H7 (cell line): ENCODE measurements at regions not wholly inside any gene's neighbourhood (a gene's known extent, or its start where the extent isn't known, plus 50 kb on each side); places are given as distances from the start of the nearest gene placed in this dataset.

Source experiments
- DNase-seq: peaks from one replicate; pipeline ENCODE4 v3.0.0; 2012
- H3K27me3 ChIP-seq: 2 replicates; pipeline ENCODE4 v1.6.0; 2011; ENCODE audit warnings: mild to moderate bottlenecking, low read length; ENCODE audit not compliant: control insufficient read depth, insufficient read depth
- H3K36me3 ChIP-seq: replicated peaks from 2 replicates; pipeline ENCODE4 v1.5.1; 2011; ENCODE audit warnings: low read length; ENCODE audit not compliant: control insufficient read depth, insufficient read depth
- H3K4me3 ChIP-seq: 2 replicates; pipeline ENCODE4 v1.5.1; 2011; ENCODE audit warnings: low read depth, mild to moderate bottlenecking, control low read depth, low read length, moderate library complexity; ENCODE audit not compliant: insufficient read depth

DNA sequence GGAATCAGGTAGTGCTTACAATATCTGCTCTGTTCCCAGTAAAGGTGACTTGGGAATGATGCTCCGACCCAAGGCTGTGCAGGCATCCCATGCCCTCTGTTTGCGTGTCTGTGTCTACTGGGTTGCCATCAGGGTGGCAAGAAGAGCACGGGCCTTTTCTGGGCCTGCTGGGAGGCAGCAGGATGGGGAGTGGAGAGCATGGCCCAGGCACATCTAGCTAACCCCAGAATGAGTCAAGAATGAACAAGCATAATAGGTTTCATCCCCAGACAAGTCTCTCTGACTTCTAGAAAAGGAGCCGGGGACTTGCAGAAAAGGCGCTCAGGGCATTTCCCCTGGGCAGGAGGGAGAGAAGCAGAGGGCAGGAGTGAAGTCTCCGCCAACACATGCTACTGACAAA, 260.4 kb downstream of the IRX1 start:
- H3K36me3 ChIP-seq: no peaks in the 10 kb centered on the region
- H3K4me3 ChIP-seq: no peak overlapping the region
- no peak for DNase-seq
- no peaks in the 10 kb centered on the region for H3K27me3 ChIP-seq

DNA sequence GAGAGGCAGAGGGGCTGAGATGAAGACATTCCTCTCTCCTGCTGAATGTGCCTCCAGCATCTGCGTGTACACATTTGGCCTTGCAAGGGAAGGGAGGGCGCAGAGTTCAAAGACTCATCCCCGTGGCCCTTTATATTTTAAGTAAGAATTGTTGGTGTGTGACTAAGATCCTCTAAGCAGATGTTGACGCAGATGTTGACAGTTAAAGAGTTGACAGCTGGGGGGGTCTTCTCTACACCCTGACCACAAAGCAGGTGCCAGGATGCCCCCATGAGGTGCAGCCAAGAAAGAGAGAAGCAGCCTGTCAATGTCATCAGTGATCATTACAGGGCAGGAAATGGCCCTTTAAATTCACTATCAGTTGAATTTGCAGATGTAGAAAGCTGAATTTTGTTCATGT, 262.9 kb downstream of the IRX1 start:
- Histone ChIP-seq H3K4me3 (no peak overlapping the region), H3K36me3 (no peaks in the 10 kb centered on the region), H3K27me3 (no peaks in the 10 kb centered on the region)
- no peak for DNase-seq

- no peak overlapping the region for H3K4me3 ChIP-seq
- H3K36me3 ChIP-seq: no peaks in the 10 kb centered on the region
- no peak for DNase-seq
- H3K27me3 ChIP-seq: no peaks in the 10 kb centered on the region
Measured at GRCh38 chr5:3862906-3863305, 267.3 kb downstream of the IRX1 start.

DNA sequence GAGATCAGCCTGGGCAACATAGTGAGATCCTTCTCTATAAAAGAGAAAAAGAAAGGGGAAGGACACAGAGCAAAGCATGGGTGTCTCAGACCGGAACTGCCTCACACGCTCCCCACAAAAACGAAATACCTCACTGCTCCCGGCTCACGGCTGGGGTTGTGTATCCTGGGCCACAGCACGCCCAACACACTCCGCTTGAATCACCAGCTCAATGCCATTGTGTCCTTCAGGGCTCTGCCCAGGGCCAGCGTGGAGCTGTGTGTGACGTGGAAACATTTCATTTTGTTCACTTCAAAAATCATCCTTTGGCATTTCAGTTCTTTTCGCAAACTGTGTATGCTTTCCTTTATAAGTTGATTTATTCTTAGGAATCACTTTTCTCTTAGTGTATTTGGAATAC, 279.5 kb downstream of the IRX1 start:
- Histone ChIP-seq H3K27me3 (no peaks in the 10 kb centered on the region), H3K4me3 (no peak overlapping the region), H3K36me3 (no peaks in the 10 kb centered on the region)
- no peak for DNase-seq

DNA sequence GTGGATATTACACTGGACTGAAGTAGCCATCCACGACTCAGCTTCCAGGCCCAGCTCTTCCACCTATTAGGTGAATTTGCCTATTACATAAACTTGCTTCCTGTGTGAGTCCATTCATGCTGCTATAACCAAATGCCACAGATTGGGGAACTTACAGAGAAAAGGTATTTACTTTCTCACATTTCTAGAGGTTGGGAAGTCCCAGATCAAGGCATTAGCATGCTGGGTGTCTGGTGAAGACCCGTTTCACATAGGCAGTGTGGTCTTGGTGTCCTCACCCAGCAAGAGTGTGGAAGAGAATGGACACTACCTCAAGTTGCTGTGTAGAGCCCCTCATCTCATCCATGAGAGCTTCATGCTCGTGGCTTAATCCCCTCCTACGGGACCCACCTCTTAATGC, 282.6 kb downstream of the IRX1 start:
- H3K36me3 ChIP-seq: no peaks in the 10 kb centered on the region

DNA sequence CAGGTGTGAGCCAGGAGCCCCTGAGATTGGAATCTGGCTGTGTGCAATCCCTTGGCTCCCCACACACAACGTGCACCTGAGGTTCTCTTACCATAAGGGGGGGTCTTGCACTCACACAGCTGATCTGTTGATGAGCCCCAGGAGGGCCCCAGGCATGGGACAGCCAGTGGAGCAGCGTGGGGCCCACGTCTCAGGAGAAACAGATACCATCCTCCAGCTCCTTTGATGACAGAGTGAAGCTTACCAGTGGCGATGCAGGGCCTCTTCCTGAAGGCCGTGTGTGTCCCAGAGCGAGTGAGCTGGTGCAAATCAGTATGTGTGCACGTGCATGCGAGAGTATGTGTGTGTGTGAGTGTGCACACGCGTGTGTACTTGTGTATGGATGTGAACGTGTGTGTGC, 287.4 kb downstream of the IRX1 start:
- no peak for DNase-seq
- H3K4me3 ChIP-seq: no peak overlapping the region
- H3K36me3 ChIP-seq: no peaks in the 10 kb centered on the region

More for the DNA sequence above, 282.6 kb downstream of the IRX1 start:
- DNase-seq: no peak
- Histone ChIP-seq H3K4me3 (no peak overlapping the region), H3K27me3 (no peaks in the 10 kb centered on the region)

DNA sequence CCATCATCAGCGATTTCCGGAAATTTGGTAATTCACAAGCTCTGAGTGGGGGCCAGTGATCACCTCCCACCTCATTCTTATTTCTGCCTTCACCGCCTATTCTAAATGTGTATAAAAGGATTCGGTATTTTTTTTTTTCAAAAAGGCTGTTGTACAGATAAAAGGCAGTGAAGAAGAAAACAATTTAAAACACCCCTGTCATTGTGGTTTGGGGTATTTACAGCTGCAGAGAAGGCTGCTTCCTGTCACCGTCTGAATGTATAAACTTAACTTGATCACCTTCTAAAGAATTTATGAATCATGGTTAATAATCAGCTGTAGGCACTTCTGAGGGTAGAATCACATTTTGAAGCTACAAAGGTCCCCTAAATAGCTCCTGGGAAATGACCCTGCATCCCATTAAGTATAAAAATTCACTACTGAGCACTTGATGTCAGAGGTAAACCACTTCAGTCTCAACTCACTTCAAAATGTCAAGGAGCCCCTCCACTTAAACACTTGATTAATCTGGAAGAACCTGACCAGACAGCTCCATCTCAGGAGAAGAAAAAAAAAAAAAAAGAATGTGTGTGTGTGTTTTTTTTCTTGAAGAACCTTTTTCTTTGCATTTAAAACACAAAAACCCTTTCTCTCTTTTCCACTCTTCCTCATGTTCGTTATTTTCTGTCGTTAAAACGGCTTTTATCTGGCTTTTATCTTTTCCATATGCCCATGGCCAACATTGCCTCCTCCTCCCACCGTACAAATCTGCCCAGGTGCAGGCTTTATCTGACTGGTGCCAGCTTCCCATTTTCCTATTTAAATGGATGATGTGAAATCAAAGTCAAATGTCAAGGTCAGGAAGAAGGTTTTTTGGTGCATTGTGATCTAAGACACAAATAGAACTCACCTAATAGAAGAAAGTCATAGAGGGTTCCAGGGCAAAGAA, 291.2 kb downstream of the IRX1 start:
- no peaks in the 10 kb centered on the region for H3K36me3 ChIP-seq
- DNase-seq: no peak
- H3K27me3 ChIP-seq: no peaks in the 10 kb centered on the region

More for the DNA sequence above, 287.4 kb downstream of the IRX1 start:
- no peaks in the 10 kb centered on the region for H3K27me3 ChIP-seq

DNA sequence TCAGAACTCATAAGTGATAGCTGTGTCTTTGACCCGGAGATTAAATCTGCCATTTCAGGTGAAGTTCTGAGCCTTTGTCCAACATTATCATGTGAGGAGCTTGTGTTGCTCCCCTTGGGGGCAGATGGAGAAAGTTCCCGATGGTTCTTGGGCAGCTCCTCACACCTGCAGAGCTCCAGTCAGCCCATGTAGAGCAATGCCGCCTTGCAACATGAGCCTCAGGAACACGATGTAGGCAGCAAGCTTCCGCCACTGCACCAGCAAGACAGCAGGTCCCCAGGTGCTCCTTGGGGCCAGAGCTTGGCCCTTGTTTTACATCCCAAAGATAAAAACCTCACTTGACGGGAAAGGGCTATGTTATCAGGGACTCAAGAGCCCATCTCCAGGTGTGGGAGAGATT, 292.7 kb downstream of the IRX1 start:
- H3K27me3 ChIP-seq: no peaks in the 10 kb centered on the region
- no peak overlapping the region for H3K4me3 ChIP-seq
- DNase-seq: no peak
- no peaks in the 10 kb centered on the region for H3K36me3 ChIP-seq

More for the DNA sequence above, 291.2 kb downstream of the IRX1 start:
- no peak overlapping the region for H3K4me3 ChIP-seq

DNA sequence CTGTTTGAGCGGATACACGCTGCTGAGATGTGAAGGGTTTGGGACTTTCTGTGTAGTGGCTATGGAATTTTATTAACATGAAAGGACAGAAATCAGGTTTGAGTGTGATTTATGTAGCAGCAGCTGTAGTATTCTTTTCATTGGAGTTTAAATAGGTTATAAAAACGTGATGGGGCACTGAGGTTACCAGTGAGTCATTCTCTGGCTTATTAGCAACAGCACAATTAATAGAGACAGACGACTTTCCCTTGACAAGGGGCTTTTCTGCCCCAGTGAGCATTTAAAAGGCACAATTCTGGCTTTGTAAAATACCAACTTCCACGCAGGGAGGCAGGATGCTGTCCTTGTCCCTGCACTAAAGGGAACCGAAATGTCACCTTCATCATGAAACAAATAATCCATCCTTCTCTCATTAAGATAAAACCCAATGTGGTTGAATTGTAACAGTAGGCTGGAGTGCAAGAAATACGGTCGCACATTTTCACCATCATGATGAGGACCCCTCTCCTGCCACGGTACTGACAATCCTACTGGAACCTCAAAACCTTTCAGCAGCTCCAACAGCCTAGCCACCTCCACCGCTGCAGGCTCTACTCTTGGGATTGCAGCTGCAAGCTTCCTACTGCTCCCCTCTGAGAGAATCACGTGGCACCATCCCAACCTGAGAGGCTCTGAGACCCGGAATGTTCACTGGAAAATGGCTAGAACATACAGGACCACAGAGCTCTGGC, 293.9 kb downstream of the IRX1 start:
- no peak for DNase-seq
- no peak overlapping the region for H3K4me3 ChIP-seq

DNA sequence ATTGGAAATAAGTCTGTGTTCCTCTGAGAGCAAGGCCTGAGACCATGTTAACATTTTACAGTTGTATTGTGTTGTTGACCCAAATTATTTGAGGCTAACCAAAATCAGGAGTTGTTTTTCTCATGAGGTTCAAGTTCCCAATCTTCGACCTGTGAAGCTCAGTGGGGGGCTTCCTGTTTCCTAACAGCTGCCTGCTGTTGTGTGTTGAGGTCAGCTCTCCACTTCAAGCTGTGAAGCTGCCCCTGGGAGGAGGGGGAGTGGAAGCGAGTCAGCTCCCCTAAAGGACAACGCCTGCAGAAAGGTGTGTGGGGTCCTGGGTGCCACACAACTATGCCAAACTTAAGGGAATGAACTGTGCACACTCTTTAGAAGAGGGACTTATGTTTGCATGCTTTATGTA, 295.5 kb downstream of the IRX1 start:
- Histone ChIP-seq H3K4me3 (no peak overlapping the region), H3K36me3 (no peaks in the 10 kb centered on the region), H3K27me3 (no peaks in the 10 kb centered on the region)
- no peak for DNase-seq

More for the DNA sequence above, 293.9 kb downstream of the IRX1 start:
- Histone ChIP-seq H3K27me3 (no peaks in the 10 kb centered on the region), H3K36me3 (no peaks in the 10 kb centered on the region)

DNA sequence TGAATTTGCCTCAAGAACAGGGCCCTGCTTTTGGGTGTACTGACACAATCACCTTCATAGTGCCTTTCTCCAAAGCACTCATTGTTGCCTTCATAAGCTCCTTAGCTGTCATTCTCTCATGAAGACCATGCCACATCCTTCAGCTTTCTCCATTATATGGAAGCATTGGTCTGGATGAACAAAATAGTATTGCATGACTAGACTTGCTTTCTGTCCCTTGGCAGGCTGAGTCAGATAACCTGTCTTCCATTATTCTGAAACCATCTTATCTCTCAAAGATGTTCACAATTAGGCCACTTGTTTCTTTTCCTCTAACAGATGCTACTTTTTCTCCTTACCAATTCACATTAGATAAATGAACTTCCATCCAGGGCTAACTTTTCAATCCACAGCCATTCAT, 297.9 kb downstream of the IRX1 start:
- no peaks in the 10 kb centered on the region for H3K27me3 ChIP-seq
- DNase-seq: no peak
- no peak overlapping the region for H3K4me3 ChIP-seq
- H3K36me3 ChIP-seq: no peaks in the 10 kb centered on the region

GRCh38 chr5:3893975-3894374, 298.3 kb downstream of the IRX1 start:
- no peak overlapping the region for H3K4me3 ChIP-seq
- H3K36me3 ChIP-seq: no peaks in the 10 kb centered on the region
- no peak for DNase-seq
- H3K27me3 ChIP-seq: no peaks in the 10 kb centered on the region

DNA sequence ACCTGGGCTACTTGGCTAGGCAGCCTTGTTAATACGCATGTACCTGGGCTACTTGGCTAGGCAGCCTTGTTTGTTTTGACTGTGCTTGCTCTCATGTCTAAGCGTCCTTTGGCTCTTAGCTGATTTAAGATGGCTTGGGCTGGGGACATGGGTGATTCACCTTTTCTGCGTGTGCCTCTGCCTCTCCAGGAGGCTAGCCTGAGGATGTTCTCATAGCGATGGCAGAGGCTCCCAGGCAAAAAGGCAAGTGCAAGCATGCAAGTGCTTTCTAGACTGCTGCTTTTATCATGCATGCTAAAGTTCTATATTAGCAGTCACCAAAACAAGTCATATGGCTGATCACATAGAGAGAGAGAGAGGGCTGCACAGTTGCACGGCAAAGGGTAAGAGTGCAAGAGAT, 300.5 kb downstream of the IRX1 start:
- no peak for DNase-seq

DNA sequence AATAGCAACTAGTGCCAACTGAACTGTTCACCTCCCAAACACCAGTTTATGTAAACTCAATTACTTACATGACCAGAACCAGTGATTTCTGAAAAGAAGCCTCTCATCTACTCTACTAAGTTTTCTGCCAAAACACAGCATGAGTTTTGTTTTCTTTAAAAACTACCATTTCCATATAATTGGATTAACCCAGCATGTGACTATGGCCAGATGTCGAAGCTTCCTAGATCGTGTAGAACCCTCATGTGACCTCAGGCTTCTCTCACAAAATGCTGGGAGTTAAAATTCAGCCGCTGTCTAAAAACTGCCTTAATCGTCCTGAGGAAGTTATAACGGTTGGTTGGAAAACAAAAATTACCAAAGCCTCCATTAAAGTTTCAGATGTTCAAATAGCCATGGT, 303.5 kb downstream of the IRX1 start:
- no peak for DNase-seq
- Histone ChIP-seq H3K36me3 (no peaks in the 10 kb centered on the region), H3K4me3 (no peak overlapping the region), H3K27me3 (no peaks in the 10 kb centered on the region)

More for the DNA sequence above, 300.5 kb downstream of the IRX1 start:
- Histone ChIP-seq H3K27me3 (no peaks in the 10 kb centered on the region), H3K36me3 (no peaks in the 10 kb centered on the region), H3K4me3 (no peak overlapping the region)

GRCh38 chr5:3904584-3904983, 309.0 kb downstream of the IRX1 start:
- no peak for DNase-seq
- Histone ChIP-seq H3K36me3 (no peaks in the 10 kb centered on the region), H3K4me3 (no peak overlapping the region), H3K27me3 (no peaks in the 10 kb centered on the region)
